CD4-positive, alpha-beta T cell treated with Interferon alpha-2 for 1 hour (primary cell): ENCODE measurements at regions not wholly inside any gene's neighbourhood (a gene's known extent, or its start where the extent isn't known, plus 50 kb on each side); places are given as distances from the start of the nearest gene placed in this dataset.

ENCODE experiments used
- DNase-seq, 2 donors: peaks; one replicate each; pipeline ENCODE4 v3.0.0-alpha.2; 2020 to 2022

DNA sequence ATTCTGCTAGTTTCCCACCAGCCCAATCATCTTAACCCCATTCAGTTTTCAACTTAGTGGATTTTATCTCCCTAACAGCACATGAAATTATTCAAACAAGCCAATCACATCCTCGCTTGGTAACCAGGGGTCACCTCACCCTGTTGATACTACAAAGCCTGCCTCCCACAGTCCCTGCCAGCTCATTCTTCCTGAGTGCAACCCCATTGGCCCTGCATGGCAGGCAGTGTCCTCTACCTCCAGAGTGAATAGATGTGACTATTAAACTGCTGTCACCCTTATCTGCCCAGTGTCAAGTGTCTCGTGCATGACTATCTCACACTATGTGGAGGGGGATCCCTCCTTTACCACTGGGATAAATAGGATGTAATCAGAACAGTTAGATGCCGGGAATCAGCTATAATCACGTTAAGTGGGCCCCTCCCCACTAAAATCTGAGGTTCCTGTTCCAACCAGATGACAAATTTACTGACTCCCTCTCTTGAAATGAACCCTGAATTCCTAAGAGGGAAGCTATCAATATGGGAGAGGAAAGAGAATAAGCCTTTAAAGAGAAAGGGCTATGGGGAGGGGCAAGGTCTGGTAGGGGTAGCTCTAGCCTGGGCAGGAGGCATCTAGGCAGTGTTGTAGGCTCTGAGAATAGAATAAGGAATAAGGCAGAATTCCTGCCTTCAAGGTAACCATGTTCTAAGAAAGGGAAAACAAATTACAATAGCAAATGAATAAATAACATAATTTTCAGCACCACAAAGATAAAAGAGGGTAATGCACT, 155.9 kb downstream of the SLC30A10 start:
- DNase-seq, result no peak

- no peak for DNase-seq
Observed at GRCh38 chr1:219771080-219771479, 157.3 kb downstream of the SLC30A10 start.

DNA sequence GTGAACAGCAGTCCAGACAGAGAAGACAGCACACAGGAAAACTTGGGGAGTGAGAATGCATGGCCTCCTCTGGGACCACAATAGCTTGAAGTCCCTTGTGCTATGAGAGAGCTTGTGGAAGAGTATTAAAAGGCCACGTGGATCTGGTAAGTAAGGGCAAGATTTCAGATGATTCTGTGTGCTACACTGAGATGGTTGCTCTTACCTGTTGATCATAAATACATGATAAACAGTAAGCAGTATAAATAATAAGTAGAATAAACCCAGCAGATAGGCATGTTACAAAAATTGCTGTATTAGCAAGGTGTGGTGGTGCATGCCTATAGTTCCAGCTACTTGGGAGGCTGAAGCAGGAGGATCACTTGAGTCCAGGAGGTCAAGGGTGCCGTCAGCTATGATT, 150.4 kb upstream of the ZC3H11B start:
- DNase-seq, result no peak

DNA sequence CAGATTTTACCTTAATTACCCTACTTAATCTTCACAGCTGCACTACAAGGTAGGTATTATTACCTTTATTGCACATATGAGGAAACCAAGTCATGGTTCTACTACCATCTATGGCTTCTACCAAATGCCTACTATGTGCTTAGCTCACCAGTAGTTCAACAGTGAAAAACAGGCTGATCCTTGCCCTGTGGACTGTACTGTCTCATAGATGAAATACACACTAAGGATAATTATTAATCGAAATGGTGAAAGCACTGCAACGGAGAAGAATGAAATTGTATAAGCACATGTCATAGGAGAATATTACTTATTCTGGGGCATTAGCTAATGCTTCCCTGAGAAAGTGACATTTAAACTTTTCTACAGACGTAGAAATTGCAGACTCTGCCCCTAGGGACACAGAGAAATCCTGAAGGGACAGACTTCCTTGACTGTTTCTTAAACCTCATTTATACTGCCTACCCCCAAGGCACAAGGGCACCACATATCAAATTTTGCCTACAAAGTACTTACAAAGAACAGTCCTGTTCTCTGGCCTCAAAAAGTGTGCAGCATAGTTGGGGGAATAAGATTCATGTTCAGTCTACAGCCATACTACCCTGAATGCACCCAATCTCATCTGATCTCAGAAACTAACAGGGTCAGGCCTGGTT, 148.4 kb upstream of the ZC3H11B start:
- no peak for DNase-seq

DNA sequence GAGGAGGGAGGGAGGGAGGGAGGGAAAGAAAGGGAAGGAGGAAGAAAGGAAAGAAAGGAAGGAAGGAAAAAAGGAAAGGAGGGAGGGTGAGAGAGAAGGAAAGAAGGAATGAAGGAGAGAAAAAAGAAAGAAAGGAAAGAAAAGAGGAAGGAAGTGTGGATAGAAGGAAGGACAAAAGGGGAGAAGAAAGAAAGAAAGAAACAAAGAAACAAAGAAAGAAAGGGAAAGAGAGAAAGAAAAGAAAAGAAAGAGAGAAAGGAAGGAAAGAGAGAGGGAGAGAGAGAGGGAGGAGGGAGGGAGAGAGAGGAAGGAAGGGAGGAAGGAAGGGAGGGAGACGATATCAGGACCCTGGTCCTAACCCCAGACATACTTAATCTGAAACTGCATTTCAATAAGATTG, 146.2 kb upstream of the ZC3H11B start:
- no peak for DNase-seq

DNA sequence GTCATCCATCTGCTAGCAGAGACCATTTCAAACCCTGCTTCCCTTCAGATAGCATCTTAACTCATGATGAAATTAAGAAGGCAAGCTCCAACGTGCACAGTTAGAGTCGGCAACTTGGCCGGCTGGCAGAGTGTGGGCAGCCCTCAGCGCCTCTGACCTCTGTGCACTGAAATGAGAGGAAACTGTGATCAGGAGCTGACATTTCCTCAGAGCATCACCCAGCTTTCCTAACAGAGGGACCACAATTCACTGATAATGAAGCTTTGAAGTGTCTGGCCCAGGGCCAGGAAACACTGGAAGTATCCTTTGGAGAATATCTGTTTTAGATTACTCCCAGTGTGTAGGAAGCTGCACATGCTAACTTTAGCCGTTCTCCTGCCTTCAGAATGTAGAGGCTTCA, 145.0 kb upstream of the ZC3H11B start:
- no peak for DNase-seq

DNA sequence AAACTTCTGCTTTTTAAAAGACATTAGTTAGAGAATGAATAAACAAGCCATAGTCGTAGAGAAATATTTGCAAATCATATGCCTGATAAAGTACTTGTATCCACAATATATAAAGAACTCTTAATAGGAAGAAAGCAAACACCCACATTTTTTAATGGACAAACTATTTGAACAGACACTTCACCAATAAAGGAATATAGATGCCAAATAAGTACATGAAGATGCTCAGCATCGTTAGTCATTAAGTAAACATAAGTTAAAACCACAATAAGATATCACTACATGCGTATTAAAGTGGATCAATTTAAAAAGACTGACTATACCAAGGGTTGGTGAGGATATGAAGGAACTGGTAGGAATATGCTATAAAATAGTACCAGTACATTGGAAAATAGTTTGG, 142.3 kb upstream of the ZC3H11B start:
- no peak for DNase-seq

- no peak for DNase-seq
Observed at GRCh38 chr1:219754767-219755166, 141.9 kb upstream of the ZC3H11B start.

DNA sequence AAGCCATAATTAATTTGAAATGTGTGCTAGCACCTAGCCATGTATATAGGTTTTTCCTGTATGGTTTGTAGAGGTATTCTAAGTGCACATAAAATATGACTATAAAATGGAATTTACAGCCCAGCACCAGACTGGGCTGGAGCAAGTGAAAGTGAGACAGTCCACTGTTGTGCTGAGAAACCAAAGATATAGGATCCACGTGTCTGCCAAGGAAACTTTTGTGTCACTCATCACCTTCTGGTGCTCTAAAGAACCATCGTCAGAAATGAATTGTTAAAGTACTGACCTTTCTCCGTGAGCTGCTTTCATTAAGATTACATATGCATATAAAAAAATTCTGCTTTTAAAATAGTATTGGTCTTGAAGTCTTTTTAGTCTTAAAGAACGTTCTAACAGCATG, 141.0 kb upstream of the ZC3H11B start:
- no peak for DNase-seq

- no peak for DNase-seq
Observed at GRCh38 chr1:219752645-219753044, 139.7 kb upstream of the ZC3H11B start.

- no peak for DNase-seq
Observed at GRCh38 chr1:219751870-219752507, 139.1 kb upstream of the ZC3H11B start.

DNA sequence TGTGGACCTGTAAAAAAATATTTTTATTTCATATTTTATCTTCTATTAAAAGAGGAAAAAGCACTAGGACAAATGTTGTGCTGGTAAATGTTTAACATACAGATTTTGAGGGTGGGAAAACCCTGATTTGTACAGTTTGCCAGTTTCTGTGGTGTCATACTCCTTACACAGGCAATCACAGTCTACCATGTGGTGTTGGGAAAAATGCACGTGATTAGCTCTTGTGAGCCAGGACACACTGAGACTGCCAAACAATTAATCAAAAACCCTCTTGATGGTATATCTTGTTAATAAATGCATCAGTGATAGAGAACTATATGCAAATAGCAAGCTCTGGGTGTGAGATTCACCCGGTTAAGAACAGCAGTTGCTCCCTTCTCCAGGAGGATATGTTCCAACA, 136.5 kb upstream of the ZC3H11B start:
- DNase-seq, result no peak

DNA sequence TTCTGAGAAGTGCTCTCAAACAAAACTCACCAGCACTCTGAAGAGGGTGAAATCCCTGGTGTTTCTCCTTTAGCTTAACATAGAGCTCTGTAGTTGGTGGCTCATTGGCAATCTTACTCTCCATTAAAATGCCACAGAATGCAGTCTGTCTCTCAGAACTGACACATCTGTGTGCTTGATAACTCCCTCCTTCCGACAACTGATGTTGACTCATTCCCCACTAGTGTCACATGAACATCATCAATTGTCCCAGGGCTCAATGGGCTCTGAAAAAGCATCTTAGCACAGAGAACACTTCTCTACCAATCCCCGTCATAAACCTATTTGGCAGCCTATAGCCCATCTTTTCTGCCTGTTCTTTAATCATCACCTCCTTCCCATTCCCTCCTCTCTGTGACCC, 133.2 kb upstream of the ZC3H11B start:
- no peak for DNase-seq

DNA sequence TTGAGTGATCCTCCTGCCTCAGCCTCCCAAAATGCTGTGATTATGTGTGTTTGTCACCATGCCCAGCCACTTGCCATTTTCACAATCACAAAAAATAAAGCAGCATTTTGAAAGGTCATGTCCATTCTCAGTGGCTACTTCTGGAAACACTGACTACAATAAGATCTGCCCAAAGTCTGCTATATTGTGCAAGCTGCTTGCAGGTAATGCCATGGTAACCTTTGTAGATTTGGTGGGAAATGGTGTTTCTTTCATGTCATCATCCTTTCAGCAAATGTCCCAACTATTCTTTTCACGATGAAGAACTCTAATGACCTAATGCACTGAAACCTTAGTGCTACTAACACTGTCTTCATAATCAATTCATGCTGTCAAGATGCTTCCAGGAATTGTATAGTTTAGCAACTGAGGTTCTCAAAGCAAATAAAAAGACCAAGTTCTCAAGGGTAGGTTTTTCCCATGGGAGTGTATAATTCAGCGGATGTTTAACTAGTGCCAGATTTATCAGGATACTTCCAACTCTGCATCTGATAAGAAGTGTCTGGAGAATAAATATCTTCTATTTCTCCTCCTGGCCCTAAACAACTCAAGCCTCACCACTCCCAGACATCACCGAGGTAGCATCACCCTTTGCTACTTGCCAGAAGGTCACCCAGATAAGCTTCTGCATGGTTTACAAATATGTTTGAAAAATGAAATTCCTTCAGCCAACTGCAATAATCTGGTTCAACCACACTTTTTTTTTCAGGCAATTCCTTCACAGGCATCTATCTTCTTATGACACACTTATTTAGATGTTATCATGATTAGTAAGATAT, 132.0 kb upstream of the ZC3H11B start:
- no peak for DNase-seq

GRCh38 chr1:219741011-219741970, 128.4 kb upstream of the ZC3H11B start:
- DNase-seq, result no peak

- DNase-seq, result no peak
Observed at GRCh38 chr1:219733511-219734174, 120.7 kb upstream of the ZC3H11B start.

DNA sequence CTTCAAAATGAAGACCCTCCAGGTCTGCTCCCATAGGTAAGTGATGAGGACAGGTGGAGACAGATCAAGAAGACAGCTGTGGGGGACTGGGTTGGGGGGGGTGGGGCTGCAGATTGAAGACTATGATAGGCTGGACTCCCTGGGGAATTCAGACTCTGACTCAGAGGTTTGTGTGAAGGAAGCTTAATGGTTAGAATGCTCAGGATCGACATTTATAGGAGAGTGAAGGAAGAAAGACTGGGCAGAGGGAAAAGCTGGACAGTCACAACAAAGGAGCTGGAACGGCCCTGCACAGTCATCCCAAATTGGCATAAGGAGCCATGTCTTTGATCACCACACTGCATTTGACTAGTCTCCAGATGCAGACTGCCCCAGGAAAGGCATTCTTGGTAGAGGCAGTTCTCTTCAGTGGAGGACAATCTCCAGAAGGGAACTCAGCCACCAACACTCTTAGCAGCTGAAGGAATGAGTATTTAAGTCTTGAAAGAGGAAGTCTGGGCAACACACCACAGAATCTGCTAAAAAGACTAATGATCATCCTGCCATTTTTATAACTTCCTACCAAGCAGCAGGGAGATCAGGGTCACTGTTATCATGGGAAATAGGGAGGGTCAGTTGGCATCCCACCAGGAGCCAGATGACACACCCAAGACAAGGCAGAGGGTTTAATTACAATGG, 120.0 kb upstream of the ZC3H11B start:
- DNase-seq, result no peak

DNA sequence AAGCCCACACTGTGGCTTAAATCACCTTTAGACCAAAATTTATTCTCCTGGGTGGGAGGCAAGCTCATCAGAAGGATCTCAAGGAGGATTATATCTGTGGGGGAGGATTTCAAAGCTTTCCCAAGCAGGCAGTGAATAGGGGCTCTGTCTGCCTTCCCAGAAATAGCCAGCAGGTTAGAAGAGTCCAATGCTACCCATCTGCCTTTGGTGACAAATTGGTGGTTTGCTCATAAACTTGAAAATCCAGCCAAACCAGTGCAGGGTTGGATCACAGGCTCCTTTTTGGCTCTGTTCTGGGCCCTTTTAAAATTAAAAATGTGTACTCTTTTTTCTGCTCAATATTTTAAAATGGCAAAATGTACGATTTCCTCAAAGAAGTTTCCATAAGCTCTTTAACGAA, 118.9 kb upstream of the ZC3H11B start:
- no peak for DNase-seq

DNA sequence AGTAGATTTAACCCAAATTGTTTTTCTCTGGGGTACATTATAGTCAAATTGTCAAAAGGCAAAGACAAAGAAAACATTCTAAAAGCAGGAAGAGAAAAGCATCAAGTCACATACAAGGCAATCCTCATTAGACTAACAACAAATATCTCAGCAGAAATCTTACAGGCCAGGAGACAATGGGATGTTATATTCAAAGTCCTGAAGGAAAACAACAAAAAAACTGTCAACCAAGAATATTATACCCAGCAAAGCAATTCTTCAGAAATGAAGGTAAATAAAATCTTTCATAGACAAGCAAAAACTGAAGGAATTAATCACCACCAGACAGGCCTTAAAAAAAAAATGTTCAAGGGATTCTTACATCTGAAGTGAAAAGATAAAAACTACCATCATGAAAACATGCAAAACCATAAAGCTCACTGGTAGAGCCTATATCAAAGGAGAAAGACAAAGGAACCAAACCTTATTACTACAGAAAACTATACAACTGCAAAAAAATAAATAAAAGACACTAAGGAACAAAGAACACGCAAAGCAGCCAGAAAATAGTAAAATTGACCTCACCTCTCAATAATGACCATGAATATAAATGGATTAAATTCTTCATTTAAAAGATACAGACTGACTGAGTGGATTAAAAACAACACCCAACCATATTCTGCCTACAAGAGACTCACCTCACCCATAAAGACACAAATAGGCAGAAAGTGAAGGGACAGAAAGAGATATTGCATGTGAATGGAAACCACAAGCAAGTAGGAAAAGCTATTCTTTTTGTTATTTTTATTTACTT, 113.8 kb upstream of the ZC3H11B start:
- DNase-seq, result no peak

DNA sequence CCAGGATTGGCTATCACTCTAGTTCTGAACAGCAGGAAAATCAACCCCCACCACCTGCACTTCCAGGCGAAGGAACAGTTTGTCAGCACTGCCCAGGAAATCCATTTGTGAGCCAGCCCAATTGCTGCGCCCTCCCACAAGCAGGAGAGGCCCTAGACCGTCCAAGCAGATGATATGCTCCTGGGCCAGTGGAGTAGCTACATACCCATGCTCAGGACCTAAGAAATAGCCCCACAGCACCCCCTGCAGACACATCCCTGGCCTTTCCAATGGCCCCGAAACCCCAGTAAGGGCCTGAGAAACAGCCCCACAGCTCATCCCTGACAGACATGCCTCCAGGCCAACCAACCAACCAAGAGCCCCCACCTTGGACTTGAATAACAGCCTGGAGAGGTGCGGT, 111.5 kb upstream of the ZC3H11B start:
- DNase-seq, result no peak
